ENCODE measurements at regions not wholly inside any gene's neighbourhood (a gene's known extent, or its start where the extent isn't known, plus 50 kb on each side); places are given as distances from the start of the nearest gene placed in this dataset.

DNA sequence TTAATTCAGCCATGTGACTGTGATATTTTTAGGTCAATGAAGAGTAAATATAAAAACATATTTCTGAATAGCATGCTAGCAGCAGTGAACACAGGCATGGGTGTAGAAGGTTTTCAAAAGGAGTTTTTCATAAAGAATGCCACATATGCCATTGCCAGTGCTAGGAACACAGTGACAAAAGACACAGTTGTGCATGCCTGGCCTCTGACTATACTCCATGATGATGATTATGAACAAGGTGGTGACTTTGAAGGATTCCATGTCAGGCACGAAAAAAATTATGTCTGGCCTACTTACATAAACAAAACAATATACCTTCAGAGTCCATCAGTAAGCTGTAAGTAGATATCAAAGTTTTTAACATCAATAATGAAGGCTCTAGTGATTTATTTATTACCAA lies 438.7 kb downstream of the TLE1 start:
- no peak for DNase-seq (ENCODE audit: low read depth)

DNA sequence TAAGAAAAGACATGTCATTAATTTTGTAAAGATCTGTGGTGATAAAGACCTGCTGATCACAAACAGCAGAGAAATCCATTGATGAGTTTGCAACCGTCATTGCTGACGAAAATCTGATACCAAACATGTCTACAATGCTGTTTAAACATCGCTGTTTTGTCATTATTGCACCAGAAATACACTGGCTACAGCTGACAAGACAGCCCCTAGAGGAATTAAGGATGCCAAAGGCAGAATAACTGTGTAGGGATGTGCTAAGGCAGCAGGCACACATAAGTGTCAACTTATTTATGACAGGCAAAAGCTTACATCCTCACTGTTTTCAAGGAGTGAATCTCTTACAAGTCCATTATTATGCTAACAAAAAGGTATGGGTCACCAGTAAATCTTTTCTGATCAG lies 439.3 kb downstream of the TLE1 start:
- no peak for DNase-seq (ENCODE audit: low read depth)

DNA sequence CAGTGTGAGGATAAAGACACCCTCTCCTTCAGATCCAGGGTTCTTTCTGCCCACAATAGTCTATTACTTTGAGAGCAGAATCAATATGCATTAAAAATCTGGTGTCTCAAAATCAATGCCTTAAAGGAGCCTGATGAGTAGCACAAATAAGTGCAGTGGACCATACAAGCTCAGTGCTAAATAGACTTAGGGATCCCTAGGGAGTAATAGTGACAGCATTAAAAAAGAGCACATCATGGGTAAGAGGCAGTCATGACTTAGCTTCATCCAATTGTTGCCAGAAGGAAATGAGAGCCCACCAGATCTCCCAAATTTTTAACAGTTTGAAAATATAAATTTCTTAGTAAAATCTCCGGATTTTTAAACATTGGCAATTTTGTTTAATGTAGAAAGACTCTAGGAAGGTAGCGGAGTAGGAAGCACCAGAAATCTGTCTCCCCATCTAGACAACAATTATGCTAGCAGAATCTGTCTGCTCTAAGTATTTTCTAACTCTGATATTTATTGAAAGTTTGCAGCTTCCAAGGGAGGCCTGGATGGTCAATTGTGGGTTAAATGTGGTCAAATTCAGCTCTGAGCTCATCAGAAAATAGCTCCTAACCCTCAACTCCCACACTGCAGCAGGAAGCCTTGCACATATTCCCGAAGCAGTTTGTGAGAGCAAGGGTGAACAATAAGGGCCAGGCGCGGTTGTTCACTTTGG lies 443.9 kb downstream of the TLE1 start:
- no peak for DNase-seq (ENCODE audit: low read depth)

DNA sequence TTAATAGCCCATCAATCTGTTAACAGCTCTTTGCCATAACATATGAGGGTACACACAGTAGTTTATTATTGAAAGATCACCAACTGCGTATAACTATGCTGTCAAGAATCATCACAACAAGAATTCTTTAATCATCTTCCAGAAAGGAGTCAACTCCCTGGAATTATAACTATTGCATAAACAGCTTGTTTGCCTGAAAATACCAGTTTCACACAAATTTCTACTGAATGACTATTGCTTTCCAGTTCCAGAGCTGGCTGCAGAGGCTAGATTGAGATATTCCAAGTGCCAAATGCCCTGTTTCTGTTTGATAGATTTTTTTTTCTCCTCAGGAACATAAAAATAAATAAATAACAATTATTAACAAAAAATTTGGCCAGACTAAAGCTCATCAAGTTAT lies 444.7 kb downstream of the TLE1 start:
- no peak for DNase-seq (ENCODE audit: low read depth)

DNA sequence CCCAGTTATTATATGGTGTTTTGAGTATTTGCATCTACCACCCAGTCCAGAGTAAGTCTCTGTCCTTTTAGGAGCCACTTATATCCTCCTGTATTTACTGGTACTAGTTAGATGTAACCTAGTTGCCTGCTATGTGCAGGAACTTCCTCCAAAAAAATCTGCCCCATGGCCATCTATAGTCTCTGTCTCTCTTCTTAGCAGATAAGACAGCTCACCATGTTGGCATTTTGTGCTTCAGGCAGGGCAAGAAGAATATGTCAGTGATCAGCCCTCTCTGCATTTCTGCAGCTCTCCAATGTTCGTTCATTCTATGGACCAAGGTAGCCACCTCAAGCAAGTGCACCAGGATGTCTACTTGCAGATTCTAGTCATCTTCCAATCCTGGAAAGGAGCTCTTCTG lies 446.5 kb downstream of the TLE1 start:
- DNase-seq (ENCODE audit: low read depth): no peak

DNA sequence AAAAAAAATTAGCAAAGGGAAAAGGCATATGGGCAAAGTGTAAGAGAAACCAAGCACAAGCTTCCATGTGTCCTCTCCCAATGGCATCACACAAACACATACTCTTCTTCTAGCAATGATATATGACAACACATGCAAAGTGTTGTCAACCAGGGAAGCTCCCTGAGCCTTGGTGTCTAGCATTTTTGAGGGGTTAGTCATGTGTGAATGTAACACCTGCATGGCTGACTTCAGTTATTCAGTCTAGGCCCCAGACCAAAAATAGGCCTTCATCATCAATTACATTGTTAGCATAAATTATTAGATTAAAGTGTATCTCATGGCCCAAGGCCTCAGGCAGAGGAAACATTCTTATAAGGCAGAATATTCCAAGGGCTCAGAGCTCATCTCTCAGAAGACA lies 450.0 kb downstream of the TLE1 start:
- DNase-seq (ENCODE audit: low read depth): no peak

DNA sequence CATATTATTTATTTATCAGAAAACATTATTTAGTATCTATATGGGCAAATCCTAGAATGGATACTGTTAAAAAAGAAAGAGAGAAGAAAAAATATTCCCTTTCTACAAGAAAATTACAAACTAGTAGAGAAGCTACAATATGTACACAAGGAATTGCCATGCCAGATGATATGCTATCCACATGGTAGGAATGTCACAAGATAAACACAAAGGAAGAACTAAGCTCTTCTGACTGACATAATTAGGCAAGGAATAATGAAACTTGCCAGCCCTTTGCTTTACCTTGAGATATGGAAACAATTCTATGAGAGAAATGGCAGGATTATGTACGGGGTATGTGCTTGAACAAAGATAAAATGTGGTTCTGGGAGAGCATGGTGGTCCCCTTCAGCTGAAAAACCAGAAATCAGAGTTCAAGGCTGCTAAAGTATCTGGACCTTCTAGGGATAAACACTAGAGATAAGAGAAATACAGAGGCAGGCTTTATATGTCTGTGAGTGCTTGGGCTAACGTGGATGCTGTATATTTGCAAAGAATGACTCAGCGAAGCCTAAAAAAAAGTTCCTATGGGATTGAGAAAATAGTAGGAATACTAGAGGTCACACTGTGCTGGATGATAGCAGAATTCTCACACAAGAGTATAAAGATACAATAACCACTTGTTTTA lies 451.6 kb downstream of the TLE1 start:
- no peak for DNase-seq (ENCODE audit: low read depth)

DNA sequence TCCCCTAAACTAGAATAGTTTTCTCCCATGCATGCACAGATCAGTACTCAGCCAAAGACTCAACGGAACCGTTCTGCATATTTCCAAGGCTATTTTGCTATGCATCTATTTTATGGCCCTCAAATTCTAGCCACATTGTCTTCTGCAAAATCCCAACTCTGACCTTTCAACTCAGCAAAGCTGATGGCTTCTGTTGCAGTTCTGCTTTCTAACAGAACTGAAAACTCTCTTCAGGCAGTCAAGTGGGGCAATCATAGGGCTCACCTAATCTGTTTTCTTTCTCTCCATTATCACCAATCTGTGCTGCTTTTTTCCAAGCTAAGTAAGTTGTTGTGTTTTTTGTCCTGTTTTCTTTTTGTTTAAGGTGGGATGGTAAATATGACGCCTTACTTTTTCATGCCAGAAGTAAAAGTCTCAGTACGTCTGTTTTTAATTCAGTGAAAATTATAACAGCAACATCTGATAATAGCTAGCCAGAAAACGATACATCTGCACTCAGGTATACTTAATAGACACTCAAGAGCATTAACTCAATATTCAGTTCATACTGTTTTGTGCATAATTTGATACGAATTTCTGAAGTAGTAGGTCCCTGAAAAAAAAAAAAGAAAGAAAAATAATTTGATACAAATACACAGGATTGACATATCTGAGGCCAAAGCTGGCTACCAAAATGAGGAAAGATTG lies 454.3 kb downstream of the TLE1 start:
- no peak for DNase-seq (ENCODE audit: low read depth)

DNA sequence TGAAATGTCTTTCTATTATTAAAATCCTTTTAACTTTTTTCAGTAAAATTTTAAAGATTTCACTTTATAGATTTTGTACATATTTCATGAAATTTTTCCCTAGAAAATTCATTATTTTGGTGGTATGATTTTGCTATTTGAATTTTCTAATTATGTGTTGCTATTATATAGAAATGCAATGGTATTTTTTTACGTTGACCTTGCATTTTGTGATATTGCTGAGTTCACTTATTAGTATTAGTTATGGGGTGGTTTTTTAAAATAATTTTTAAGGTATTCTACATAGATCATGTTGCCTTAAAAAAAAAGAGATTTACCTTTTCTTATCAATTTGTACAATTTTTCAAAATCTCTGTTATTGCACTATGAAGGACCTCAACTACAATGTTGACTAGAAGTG lies 458.3 kb downstream of the TLE1 start:
- no peak for DNase-seq (ENCODE audit: low read depth)

DNA sequence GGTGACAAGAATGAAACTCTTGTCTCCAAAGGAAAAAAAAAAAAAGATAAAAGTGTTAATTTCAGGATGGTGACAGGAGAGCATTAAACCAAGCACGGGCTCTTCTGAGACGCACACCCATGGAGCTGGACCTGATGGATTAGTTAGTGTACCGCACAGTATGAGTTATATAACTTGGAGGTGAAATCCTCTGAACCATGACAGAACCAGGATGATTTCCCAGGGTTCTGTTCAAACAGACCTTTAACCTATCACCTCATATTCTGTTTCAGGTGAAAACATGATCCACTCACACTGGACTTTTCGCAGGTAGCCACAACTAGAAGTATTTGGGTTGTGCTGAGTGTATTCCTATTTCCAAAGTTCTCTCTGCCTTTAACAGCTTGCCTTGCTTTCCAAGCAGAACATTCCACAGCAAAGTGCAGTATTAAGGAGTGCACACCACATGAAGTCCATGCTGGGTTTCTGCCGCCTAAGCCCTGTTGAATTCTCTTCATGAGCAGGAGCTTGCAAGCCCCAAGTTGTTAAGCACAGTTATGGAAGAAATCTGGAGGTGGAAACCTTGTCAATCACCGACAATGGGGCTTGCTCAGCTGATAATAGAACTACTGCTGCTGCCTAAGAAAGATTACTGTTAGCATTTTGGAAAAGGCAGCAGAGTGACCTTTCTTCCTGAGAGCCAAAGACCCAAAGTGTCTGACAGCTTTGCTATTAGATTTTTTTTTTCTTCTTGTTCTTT lies 461.7 kb downstream of the TLE1 start:
- DNase-seq (ENCODE audit: low read depth): no peak

DNA sequence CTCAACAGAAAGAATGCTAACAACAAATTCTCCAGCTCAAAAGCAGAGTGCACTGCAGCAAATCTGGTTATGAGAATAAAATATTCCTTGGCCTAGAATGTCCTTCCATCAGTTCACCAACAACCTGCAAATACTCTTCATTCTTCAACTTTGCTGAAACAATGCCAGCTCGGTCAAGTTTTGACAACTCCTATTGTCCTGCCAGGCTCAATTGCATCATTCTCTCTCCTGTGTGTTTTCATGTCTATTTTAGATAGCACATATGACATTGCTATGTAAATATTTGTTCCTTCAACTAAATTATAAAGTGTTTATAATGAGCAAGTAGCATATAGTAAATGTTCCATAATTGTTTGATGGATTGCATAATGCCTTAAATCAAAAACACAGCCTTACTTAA lies 463.8 kb downstream of the TLE1 start:
- no peak for DNase-seq (ENCODE audit: low read depth)

DNA sequence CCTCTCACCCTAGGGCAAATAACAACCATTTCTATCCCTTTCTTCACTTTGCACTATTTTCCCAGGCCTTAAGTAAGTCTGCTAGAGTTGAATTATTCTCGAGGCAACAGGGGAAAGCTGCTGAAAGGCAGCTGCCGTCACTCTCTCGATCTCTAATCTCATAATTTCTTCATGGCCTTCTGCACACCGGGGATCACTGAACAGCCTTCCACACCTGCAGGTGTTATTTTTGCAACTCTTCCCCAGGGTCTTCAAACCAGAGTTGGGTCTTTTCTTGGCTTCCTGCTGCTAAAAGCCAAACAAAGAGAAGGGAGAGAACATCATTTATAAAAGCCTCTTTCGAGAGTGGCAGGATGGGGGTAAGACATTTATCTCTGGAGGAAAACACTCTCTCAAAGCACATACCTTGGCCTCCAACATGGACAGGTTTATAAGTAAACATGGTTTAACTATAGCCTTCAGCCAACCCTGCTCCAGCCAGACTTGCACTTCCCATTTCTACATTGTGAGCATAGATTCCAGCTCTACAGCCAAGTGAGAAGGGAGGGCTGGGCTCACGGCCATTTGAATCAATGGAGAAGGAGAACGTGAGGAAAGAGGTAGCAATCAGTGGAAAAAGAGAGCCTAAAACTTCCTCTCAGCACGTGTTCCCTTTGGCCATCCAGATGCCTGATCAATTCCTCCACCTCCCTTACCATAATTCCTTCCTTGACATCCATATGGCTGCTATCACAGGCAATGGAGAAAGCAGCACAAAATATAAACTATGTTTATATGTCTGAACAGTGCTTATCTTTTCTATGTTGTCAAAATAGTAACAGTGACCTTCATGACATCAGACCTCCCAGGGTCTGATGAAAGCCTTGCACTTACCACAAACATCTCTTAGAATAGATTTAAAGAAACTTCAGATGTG lies 464.9 kb downstream of the TLE1 start:
- no peak for DNase-seq (ENCODE audit: low read depth)

DNA sequence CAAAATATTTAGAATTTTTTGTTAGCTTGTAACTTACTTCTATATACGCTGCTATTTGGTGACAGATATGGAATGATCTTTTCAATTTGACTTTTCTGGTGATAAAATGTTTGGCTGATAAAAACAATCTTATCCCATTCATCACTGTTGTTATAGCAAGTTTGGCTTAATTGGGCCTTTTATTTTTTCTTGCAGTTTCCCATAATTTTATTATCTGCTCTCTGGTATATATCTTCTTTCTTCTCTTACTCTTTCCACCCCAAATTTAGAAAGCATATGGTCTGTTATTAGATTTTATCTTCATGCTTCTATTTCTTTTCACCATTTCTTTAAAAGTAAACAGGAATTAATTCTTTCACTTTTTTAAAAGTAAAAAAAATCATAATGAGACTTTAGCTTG lies 474.4 kb downstream of the TLE1 start:
- no peak for DNase-seq (ENCODE audit: low read depth)

DNA sequence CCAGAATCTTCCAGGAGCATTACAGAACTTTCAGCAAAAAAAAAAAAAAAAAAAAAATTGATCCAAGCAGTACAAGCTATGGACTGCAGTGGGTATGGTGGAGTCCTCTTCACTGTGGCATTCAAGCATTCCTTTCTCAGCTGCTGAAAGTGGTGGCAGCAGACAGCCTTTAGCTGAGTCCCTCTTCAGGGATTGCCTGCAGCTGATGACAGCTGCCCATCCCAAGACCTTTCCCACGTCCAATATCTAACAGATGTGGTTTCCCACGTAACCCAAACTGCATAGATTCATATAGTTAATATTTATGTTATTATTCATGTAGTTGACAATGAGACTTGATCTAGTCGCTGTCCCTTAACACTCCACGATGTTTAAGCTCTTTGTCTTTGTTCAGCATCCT lies 475.9 kb downstream of the TLE1 start:
- no peak for DNase-seq (ENCODE audit: low read depth)

DNA sequence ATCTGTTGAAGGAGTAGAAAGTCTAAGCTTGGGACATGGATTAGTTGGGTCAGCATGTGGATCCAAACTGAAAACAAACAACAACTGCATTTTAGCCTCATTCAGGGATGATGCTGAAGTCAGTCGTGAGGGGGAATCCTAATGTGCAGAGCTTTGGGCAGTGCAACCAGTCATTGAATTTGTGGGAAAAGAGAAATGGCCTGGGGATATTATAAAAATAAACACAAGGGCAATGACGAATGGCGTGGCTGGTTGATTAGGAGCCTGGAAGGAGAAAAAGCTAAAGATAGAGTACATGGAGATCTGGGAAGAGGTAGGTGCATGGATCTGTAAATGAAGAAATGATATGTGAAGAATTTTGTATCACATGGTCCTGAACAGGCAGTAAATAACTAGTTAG lies 477.6 kb downstream of the TLE1 start:
- DNase-seq (ENCODE audit: low read depth): no peak

DNA sequence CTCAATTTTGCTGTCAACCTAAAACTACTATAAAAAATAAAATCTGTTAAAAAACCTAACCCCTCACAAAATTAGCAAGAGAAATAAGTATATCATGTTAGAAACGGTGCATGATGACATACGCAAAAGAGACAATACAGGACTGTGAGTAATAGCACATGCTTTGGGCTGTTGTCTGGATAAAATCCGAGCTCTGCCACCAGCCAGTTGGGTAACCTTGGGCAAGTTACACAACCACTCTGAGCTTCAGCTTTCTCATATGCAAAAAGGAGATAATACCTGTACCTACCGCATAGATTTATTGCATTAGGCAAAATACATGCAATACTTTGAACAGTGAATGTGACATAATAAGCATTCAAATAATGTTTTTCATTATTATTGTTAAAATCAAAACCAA lies 481.7 kb downstream of the TLE1 start:
- DNase-seq (ENCODE audit: low read depth): no peak

DNA sequence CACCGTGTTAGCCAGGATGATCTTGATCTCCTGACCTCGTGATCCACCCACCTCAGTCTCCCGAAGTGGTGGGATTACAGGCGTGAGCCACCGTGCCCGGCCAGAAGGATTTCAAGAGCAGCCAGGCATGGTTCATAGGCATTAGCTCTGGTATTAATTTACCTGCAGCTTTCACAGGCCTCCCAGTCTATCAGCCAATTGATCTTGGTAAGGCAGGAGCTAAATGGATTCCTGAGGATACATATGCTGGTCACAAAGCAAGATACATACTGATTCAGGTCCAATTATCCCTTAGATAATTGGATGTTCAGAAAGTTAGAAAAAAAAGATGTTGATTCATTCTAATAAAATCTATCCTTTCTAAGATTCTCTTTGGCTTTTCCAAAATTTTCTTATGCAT lies 487.1 kb downstream of the TLE1 start:
- no peak for DNase-seq (ENCODE audit: low read depth)

DNA sequence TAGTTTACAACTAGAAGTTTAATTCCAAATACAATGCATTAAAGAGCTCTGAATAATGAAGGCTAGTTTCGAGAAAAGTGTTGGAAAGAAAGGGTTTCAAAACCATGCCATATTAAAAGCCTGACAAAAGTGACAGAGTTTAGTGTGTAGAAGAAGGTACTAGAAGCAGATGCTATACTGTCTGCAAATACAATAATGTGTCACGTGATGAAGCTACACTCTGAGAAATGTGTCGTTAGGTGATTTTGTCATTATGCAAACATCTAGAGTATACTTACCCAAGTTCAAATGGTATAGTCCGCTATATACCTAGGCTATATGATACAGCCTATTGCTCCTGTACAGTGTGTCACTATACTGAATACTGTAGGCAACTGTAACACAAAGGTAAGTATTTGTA lies 494.1 kb downstream of the TLE1 start:
- DNase-seq (ENCODE audit: low read depth): no peak

DNA sequence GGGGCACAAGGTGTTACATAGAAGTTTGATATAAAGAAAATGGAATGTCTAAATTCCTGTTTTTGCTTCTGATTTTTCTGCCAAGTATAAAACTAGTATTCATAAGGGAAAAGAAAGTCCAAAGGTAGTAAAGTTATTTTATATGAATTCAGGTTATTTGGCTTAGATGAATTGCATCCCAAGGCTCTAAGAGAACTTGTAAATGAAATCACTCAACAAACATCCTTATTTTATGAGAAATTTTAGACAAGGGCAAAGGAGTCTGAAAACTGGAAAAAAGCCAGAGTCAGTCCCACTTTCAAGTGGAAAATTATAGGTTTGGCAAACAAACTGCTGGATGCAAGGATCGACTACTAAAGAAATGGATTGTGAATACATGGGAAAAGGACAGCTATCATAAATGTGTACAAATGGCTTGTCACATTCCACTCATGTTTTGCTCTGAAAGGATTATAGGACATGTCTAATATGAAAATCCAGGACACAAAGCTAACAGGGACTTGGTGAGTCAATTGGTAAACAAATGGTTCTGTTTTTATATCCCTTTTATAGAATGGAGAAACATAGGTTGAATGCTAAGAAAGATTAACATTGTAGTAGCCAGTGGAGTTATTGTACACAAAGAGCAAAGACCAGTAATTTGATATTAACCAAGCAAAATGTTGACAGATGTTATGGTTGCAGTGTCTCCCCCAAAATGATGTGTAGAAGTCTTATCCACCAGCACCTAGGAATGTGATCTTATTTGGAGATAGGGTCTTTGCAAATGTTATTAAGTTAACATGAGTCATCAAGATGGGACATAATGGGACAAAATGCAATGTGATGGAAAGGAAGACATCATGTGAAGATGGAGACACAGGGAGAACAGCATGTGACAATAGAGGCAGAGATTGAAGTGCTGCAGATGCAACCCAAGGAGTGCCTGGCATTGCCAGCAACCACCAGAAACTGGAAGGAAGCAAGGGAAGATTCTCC lies 495.7 kb downstream of the TLE1 start:
- no peak for DNase-seq (ENCODE audit: low read depth)

DNA sequence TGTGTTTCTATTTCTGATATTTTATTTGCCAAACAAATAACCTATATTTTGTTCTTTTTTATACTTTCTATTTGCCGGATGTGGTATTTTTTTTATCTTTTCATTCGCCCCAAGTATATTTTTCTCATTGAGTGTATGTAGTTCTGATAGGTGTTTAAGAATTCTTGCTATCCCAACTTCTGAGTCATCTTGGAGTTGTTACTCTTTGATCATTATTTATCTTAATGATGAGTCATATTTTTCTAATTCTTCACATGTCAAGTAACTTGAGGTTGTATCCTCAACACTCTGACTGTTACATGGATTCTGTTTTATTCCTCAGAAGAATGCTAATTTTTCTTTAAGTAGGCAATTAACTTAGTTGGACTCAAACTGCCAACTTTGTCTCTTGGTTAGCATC lies 498.1 kb downstream of the TLE1 start:
- DNase-seq (ENCODE audit: low read depth): no peak

DNA sequence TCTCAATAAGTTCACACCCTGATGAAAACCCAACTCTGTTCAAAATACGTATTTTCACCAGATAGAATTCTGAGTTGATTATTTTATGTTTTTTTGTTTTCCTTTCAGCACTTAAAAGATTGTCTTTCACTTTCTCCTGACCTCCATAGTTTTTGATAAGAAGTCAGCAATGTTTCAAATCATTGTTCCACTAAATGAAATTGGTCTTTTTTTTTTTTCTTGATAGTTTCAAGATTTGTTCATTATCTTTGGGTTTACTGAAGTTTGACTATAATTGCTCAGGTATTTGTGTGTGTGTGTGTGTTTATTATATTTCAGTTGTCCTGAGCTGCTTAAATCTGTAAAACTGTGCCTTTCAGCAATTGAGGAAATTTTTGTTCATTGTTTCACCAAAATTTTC lies 498.7 kb downstream of the TLE1 start:
- DNase-seq (ENCODE audit: low read depth): no peak
